ENCODE measurements at regions not wholly inside any gene's neighbourhood (a gene's known extent, or its start where the extent isn't known, plus 50 kb on each side); places are given as distances from the start of the nearest gene placed in this dataset.

DNA sequence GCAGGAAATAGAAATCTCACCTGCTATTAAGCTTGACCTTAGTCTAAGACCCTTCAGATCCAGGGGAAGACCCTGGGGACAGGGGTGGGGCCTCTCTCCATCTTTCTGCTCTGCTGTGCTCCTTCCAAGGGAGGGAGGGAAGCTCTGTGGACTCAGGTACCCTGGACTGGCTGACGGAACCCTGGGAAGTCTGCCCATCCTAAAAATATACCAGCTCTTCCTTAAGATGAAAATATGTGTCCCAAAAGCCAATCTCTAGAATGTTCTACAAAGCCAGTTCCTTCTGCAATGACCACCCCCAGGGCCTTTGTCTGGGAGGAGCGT is 73.7 kb downstream of the RTL6 start:
- 72 to 79% methylated on average over 2 of the region's 2 CpGs for WGBS, 2 donors
- intact Hi-C loops (cut with DNase I), result no loop called here

DNA sequence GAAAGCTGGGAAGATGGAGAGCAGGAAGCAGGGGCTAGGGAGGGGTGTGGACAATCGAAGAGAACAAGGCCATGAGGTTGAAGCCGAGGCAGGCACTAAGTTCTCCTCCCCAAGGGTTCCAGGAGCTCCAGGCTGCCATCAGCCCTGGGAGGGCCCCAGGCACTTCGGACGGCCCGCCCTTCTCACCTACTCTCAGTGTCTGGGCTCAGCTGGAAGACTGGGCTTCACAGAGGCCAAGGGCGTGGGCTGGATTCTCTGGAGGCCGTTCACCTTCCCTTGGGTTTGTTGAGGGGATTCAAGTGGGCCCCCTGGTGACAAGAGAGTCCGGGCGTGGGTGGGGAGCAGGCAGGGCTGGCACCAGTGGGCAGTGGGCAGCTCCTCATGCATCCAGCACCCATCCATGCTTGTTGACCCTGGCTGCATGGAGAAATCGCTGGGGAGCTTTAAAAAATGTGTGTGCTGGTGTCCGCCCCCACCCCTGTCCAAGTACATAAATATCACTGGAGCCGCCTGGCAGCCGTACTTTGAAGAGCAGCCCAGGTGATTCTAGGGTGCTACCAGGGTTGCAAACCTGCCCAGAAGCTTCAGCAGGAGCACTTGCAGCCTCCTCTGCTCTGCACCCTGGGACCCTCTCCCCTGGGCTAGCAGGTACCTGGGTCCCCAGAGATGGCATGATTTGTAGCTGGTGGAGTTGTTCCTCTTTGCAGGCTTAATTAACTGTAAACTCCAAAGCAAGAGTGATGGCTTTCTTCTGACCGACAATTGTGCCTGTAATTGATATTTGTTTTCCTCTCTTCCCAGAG is 74.3 kb downstream of the RTL6 start:
- intact Hi-C loops (cut with DNase I), result no loop called here
- Histone ChIP-seq H3K27ac (no peak overlapping the region), H3K9me3 (peaks cover 0 to 3% (median 0%) of the 10 kb centered on the region in 3 donors), H3K36me3 (replicated peaks in 1 of 2; ENCODE audit: insufficient read depth in 1 of 2, low read depth in 2 of 2) (no peaks in the 10 kb centered on the region), H3K27me3 (no peaks in the 10 kb centered on the region), H3K4me3 (no peak overlapping the region), H3K4me1 (no peaks in the 10 kb centered on the region)
- WGBS, 2 donors, result 78 to 88% methylated on average over 10 to 14 of the region's 14 CpGs
- DNase-seq, result no peak
- ATAC-seq, result no peak
- TF ChIP-seq, protein P1, sequence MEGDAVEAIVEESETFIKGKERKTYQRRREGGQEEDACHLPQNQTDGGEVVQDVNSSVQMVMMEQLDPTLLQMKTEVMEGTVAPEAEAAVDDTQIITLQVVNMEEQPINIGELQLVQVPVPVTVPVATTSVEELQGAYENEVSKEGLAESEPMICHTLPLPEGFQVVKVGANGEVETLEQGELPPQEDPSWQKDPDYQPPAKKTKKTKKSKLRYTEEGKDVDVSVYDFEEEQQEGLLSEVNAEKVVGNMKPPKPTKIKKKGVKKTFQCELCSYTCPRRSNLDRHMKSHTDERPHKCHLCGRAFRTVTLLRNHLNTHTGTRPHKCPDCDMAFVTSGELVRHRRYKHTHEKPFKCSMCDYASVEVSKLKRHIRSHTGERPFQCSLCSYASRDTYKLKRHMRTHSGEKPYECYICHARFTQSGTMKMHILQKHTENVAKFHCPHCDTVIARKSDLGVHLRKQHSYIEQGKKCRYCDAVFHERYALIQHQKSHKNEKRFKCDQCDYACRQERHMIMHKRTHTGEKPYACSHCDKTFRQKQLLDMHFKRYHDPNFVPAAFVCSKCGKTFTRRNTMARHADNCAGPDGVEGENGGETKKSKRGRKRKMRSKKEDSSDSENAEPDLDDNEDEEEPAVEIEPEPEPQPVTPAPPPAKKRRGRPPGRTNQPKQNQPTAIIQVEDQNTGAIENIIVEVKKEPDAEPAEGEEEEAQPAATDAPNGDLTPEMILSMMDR (IDR thresholded peaks at IDR 0.05), result no peak
- no peak for TF ChIP-seq POLR2A (IDR thresholded peaks at IDR 0.05)

More for the DNA sequence above, 73.7 kb downstream of the RTL6 start:
- Histone ChIP-seq H3K36me3 (replicated peaks in 1 of 2; ENCODE audit: insufficient read depth in 1 of 2, low read depth in 2 of 2) (no peaks in the 10 kb centered on the region), H3K27me3 (no peaks in the 10 kb centered on the region), H3K4me3 (no peak overlapping the region), H3K9me3 (no peaks in the 10 kb centered on the region), H3K27ac (no peak overlapping the region), H3K4me1 (no peaks in the 10 kb centered on the region)
- ATAC-seq (no peak), DNase-seq (no peak)
- TF ChIP-seq, protein P1 (IDR thresholded peaks at IDR 0.05), result no peak
- TF ChIP-seq POLR2A (IDR thresholded peaks at IDR 0.05), result no peak

DNA sequence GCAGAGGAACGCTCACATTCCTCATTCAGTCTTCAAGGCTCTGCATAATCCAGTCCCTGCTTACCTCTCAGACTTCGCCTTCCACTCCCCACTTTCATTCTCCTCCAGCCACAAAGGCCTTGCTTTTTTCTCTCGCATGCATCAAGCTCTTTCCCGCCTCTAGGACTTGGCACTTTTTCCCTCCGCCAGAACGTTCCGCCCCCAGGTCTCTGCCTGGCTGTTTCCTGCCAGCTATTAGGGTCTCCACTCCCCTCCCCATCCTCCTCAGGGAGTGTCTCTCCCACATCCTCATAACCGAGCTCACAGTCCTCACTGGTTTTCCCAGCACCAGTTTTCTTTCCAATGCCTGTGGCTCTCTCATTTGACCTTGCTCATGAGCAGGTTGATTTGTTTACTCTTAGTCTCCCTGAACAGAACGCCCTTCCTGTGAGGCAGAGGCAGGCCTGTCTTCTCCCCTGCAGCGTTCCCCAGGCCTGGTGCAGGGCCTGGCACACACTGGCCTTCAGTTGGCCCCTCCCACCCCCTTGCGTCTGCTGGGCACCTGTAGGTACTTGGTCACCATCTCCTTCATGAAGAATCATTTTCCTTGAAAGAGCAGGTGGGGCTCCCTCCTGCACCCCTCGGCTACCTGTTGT is 75.2 kb downstream of the RTL6 start:
- peaks cover 0 to 3% (median 0%) of the 10 kb centered on the region in 3 donors for H3K9me3 ChIP-seq
- DNase-seq (peak in 2 of 4 donors; percentile 35 to 64), ATAC-seq (no peak)
- no peaks in the 10 kb centered on the region for H3K36me3 ChIP-seq (replicated peaks in 1 of 2; ENCODE audit: insufficient read depth in 1 of 2, low read depth in 2 of 2)
- H3K27ac ChIP-seq, result no peak overlapping the region
- intact Hi-C loops (cut with DNase I), result no loop called here
- H3K27me3 ChIP-seq, result no peaks in the 10 kb centered on the region
- no peak overlapping the region for H3K4me3 ChIP-seq
- TF ChIP-seq POLR2A (IDR thresholded peaks at IDR 0.05), result no peak
- TF ChIP-seq, protein P1 (IDR thresholded peaks at IDR 0.05), result no peak
- WGBS, 2 donors, result 42 to 58% methylated on average over 12 of the region's 12 CpGs
- no peaks in the 10 kb centered on the region for H3K4me1 ChIP-seq

DNA sequence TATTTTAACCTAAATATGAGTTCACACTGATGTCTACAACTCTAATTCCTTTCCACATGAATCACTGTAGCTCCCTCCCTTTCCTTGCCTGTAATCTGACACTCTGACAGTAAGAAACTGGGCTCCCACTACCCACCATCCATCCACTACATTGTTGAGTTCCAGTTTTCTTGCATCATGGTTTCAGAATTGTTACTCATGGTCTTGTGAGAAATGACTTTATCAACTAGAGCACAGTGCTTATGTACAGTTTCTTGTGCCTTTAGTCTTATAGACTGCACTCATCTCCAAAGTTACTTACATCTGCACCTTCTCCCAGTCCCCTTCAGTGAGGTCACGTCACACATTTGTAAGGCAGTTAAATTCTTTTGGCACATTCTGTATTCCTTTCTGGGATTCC is 78.6 kb downstream of the RTL6 start:
- Histone ChIP-seq H3K36me3 (replicated peaks in 1 of 2; ENCODE audit: insufficient read depth in 1 of 2, low read depth in 2 of 2) (no peaks in the 10 kb centered on the region), H3K4me1 (no peaks in the 10 kb centered on the region), H3K9me3 (peaks cover 0 to 8% (median 0%) of the 10 kb centered on the region in 3 donors), H3K27ac (no peak overlapping the region), H3K4me3 (no peak overlapping the region), H3K27me3 (no peaks in the 10 kb centered on the region)
- intact Hi-C loops (cut with DNase I), result no loop called here
- ATAC-seq, result no peak
- TF ChIP-seq POLR2A (IDR thresholded peaks at IDR 0.05), result no peak
- TF ChIP-seq, protein P1 (IDR thresholded peaks at IDR 0.05), result no peak
- DNase-seq, result no peak
- 48 to 71% methylated on average over 1 of the region's 1 CpG for WGBS, 2 donors
